ENCODE measurements at regions not wholly inside any gene's neighbourhood (a gene's known extent, or its start where the extent isn't known, plus 50 kb on each side); places are given as distances from the start of the nearest gene placed in this dataset.

GRCh38 chr16:82236415-82236814 is 66.4 kb upstream of the MPHOSPH6 start:
- H3K18ac ChIP-seq (ENCODE audit: extremely low read depth, low read length): no peak overlapping the region
- H3K27ac ChIP-seq (ENCODE audit: low read depth, low read length): no peak overlapping the region
- H2BK5ac ChIP-seq (ENCODE audit: low read depth, low read length): no peak overlapping the region
- no peak overlapping the region for H2AFZ ChIP-seq (ENCODE audit: low read length)
- no peaks in the 10 kb centered on the region for H3K79me2 ChIP-seq (ENCODE audit: control insufficient read depth in 1 of 2, insufficient read depth in 2 of 2, low read length in 2 of 2)
- no peak overlapping the region for H3K4me3 ChIP-seq (ENCODE audit: extremely low read depth in 1 of 4, insufficient read depth in 2 of 4, low read depth in 3 of 4, low read length in 4 of 4)
- no peak overlapping the region for H2BK20ac ChIP-seq (ENCODE audit: low read length)
- no peak overlapping the region for H4K8ac ChIP-seq (ENCODE audit: extremely low read depth, insufficient read depth, low read length)
- H2BK120ac ChIP-seq (replicated peaks; ENCODE audit: low read depth, low read length): no peak overlapping the region
- TF ChIP-seq CEBPB (IDR thresholded peaks at IDR 0.05; ENCODE audit: low read depth, low read length): no peak
- TF ChIP-seq SUZ12 (IDR thresholded peaks at IDR 0.05; ENCODE audit: low read length): no peak
- TF ChIP-seq PHF8 (conservative IDR thresholded peaks at IDR 0.05; ENCODE audit: low read depth, low read length): no peak
- TF ChIP-seq CBX8 (IDR thresholded peaks at IDR 0.05; ENCODE audit: borderline replicate concordance, low read depth, low read length): no peak
- no peak for TF ChIP-seq BRCA1 (IDR thresholded peaks at IDR 0.05; ENCODE audit: low read depth, low read length)
- TF ChIP-seq GTF2F1 (IDR thresholded peaks at IDR 0.05; ENCODE audit: borderline replicate concordance, low read depth, low read length): no peak
- TF ChIP-seq SRF (IDR thresholded peaks at IDR 0.05; ENCODE audit: low read depth, low read length): no peak
- no peak for TF ChIP-seq POLR2AphosphoS5 (IDR thresholded peaks at IDR 0.05; ENCODE audit: low read depth, low read length)
- TF ChIP-seq MAFK (IDR thresholded peaks at IDR 0.05; ENCODE audit: low read depth, low read length): no peak
- no peak overlapping the region for H2AK5ac ChIP-seq (ENCODE audit: low read depth, low read length)
- no peak overlapping the region for H4K91ac ChIP-seq (replicated peaks; ENCODE audit: insufficient read length, low read length)
- H3K14ac ChIP-seq (ENCODE audit: insufficient read length): no peak overlapping the region
- POLR2A ChIA-PET (ENCODE audit: partially characterized antibody): no interaction called here
- H3K79me1 ChIP-seq (ENCODE audit: low read depth, low read length): no peaks in the 10 kb centered on the region
- H3K9ac ChIP-seq (replicated peaks in 1 of 4; ENCODE audit: extremely low read depth in 1 of 4, low read depth in 3 of 4, low read length in 3 of 4): no peak overlapping the region
- no peak overlapping the region for H2BK12ac ChIP-seq (ENCODE audit: low read depth, low read length)
- no peak overlapping the region for H3K4ac ChIP-seq (replicated peaks; ENCODE audit: insufficient read length, low read depth, low read length)
- H4K20me1 ChIP-seq (replicated peaks in 1 of 2; ENCODE audit: control insufficient read depth in 1 of 2, insufficient read depth in 2 of 2, low read length in 2 of 2): no peaks in the 10 kb centered on the region
- no peaks in the 10 kb centered on the region for H3K36me3 ChIP-seq (ENCODE audit: control insufficient read depth in 2 of 4, insufficient read depth in 4 of 4, low read length in 3 of 4)
- no peak overlapping the region for H2BK15ac ChIP-seq (ENCODE audit: low read length)
- WGBS, 2 experiments (ENCODE audit: extremely low coverage in 1 of 2, insufficient coverage in 1 of 2, insufficient read length in 1 of 2, insufficient replicate concordance in 2 of 2, low coverage in 1 of 2, low lambda C conversion rate in 2 of 2, missing lambda C conversion rate in 1 of 2): 77% methylated on average over 1 of the region's 1 CpG; no CpG with 5 or more reads in 1 of the 2 experiments
- H3K9me3 ChIP-seq (ENCODE audit: insufficient read depth in 2 of 2, low read depth in 1 of 2, low read length in 1 of 2): no peaks in the 10 kb centered on the region
- H3K27me3 ChIP-seq (replicated peaks in 1 of 4; ENCODE audit: control insufficient read depth in 3 of 4, extremely low read depth in 1 of 4, insufficient read depth in 3 of 4, low read length in 3 of 4): peaks cover 0 to 1% (median 0%) of the 10 kb centered on the region in 4 experiments; a peak in 1 of 7 replicates
- DNase-seq (ENCODE audit: low read depth in 1 of 2, low spot score in 2 of 2) (no peak), FAIRE-seq (no peak)
- H3K4me1 ChIP-seq (replicated peaks in 1 of 4; ENCODE audit: control insufficient read depth in 3 of 4, insufficient read depth in 4 of 4, low read length in 3 of 4): no peaks in the 10 kb centered on the region
- H3K56ac ChIP-seq (replicated peaks; ENCODE audit: insufficient read length, low read depth, low read length): no peak overlapping the region
- no peak overlapping the region for H3K4me2 ChIP-seq (ENCODE audit: insufficient read depth in 1 of 2, low read depth in 2 of 2, low read length in 2 of 2)
- H4K5ac ChIP-seq (ENCODE audit: insufficient read length, low read depth, low read length): no peak overlapping the region
- CTCF ChIA-PET (ENCODE audit: partially characterized antibody): no interaction called here
- H3K23me2 ChIP-seq (ENCODE audit: low read depth, low read length): no peaks in the 10 kb centered on the region
- no peak overlapping the region for H3K23ac ChIP-seq (ENCODE audit: insufficient read length)

All from H1 (cell line).